ENCODE measurements at regions not wholly inside any gene's neighbourhood (a gene's known extent, or its start where the extent isn't known, plus 50 kb on each side); places are given as distances from the start of the nearest gene placed in this dataset.

DNA sequence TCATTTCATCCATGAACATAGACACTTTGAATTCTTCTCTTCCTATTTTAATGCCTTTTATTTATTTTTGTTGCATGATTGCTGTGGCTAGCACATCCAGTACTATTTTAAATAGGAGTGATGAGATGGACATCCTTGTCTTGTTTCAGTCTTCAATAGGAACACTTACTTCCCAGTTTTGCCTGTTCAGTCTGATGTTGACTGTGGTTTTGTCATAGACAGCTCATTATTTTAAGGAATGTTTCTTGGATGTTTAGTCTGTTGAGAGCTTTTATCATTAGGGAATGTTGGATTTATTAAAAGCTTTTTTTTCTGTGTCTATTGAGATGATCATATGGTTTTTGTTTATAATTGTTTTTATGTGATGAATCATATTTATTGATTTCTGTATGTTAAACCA is 586.6 kb downstream of the SLITRK1 start:
- no peak for DNase-seq (ENCODE audit: extremely low spot score)
- Histone ChIP-seq H3K27ac (ENCODE audit: low read depth) (no peak overlapping the region), H3K4me3 (ENCODE audit: low read depth, low read length) (no peak overlapping the region), H3K4me1 (ENCODE audit: insufficient read depth) (no peaks in the 10 kb centered on the region), H3K36me3 (ENCODE audit: insufficient read depth) (no peaks in the 10 kb centered on the region)

DNA sequence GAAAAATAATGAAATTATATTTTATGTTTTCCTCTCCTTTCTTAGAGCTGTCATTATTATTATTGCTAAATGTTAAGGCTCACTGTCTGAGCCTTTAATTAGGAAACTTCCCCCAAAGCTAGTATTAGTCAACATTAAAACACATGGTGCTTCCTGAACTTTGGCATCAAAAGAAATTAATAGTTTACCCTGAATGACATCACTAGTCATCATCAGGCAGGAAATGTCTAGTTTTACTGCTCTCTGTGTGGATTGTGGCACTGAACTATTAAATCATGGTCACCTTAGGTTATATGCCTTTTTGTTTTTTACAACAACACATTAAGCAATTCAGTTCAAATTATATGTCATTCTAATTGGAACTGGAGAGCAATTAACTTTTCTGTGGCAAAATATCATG is 595.5 kb downstream of the SLITRK1 start:
- H3K36me3 ChIP-seq (ENCODE audit: insufficient read depth) = no peaks in the 10 kb centered on the region
- no peak overlapping the region for H3K4me3 ChIP-seq (ENCODE audit: low read depth, low read length)
- no peak overlapping the region for H3K27ac ChIP-seq (ENCODE audit: low read depth)
- no peak for DNase-seq (ENCODE audit: extremely low spot score)
- no peaks in the 10 kb centered on the region for H3K4me1 ChIP-seq (ENCODE audit: insufficient read depth)

DNA sequence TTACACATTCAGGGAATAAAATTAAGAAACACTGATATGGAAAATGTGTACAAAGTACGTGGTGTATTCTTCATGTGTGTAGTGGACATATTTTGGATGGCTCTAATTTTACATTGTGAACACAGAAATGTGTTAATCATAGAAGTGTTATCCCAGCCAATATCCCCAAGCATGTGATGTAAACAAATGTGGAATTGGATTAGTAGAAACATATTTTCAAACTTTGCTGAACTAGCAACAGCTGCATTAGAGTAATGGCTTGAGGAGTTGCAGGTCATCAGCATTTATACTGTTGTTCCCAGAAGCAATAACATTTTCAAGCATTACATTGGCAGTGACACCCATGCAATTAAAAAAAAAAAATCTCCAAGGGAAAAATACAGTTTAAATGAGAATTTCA is 600.6 kb downstream of the SLITRK1 start:
- H3K4me1 ChIP-seq (ENCODE audit: insufficient read depth) = no peaks in the 10 kb centered on the region
- no peak for DNase-seq (ENCODE audit: extremely low spot score)
- no peaks in the 10 kb centered on the region for H3K36me3 ChIP-seq (ENCODE audit: insufficient read depth)
- H3K4me3 ChIP-seq (ENCODE audit: low read depth, low read length) = no peak overlapping the region
- WGBS = 59% methylated on average over 1 of the region's 1 CpG
- no peak overlapping the region for H3K27ac ChIP-seq (ENCODE audit: low read depth)

DNA sequence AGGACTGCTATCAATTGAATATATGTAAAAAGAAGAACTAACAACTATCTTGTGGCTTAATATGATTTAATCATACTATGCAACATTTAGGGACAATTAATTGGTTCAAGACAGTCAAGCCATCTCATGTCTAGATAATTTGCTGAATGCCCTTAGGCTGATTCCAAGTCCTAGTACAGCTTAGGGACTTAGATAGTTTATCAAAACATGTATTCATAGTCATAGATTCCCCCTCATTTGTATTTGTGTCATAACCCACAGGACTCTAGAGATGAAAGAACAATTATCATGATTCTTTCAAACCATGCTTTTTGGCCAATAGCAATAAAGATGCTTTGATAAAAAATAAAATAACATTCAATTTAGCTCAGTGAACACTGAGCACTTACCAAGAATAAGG is 607.6 kb downstream of the SLITRK1 start:
- no peak for DNase-seq (ENCODE audit: extremely low spot score)
- Histone ChIP-seq H3K27ac (ENCODE audit: low read depth) (no peak overlapping the region), H3K36me3 (ENCODE audit: insufficient read depth) (no peaks in the 10 kb centered on the region), H3K4me1 (ENCODE audit: insufficient read depth) (no peaks in the 10 kb centered on the region), H3K4me3 (ENCODE audit: low read depth, low read length) (no peak overlapping the region)

DNA sequence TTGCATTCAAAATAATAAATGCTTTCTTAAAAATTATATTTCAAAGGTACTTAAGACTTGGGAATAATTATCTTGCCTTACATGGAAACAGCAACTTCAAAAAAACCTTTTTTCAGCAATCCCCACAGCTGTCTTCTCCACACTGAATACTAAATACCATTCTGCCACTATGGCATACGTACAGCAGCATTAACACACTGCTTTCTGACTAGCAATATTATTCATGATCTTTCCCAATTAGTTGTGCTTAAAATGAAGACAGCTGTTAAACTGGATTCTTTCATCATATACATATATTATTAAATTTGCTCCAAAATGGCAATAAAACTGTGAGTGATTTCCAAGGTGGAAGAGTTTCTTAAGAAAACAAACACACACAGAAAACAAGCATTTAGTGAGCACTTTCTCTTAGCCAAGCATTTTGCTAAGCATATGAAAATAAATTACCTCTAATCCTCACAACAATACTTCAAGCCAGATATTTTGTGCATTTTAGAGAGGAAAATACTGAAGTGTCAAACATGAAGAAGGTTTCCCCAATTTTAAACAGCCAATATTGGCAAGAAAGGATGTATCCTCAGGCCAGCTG is 609.5 kb downstream of the SLITRK1 start:
- Histone ChIP-seq H3K4me3 (ENCODE audit: low read depth, low read length) (no peak overlapping the region), H3K27ac (ENCODE audit: low read depth) (no peak overlapping the region), H3K4me1 (ENCODE audit: insufficient read depth) (no peaks in the 10 kb centered on the region), H3K36me3 (ENCODE audit: insufficient read depth) (no peaks in the 10 kb centered on the region)
- whole genome bisulfite sequencing = 68% methylated on average over 1 of the region's 1 CpG
- no peak for DNase-seq (ENCODE audit: extremely low spot score)

DNA sequence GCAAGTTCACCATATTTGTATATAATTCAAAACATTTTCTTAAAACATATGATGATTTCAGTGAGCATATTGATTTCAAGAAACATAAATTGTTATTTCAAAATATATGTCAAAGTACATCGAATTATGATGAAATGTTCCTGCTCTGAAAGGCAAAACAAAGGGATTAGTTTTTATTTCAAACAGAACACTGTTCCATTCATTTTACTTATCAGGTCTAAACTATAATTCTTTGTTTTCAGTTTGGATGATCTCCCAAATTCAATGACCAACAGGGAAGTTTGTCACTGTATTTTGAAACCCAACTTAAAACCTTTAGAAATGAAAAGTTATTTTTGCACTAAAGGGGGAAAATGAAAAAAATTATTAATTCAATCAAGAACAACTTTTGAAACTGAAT is 610.2 kb downstream of the SLITRK1 start:
- DNase-seq (ENCODE audit: extremely low spot score) = no peak

DNA sequence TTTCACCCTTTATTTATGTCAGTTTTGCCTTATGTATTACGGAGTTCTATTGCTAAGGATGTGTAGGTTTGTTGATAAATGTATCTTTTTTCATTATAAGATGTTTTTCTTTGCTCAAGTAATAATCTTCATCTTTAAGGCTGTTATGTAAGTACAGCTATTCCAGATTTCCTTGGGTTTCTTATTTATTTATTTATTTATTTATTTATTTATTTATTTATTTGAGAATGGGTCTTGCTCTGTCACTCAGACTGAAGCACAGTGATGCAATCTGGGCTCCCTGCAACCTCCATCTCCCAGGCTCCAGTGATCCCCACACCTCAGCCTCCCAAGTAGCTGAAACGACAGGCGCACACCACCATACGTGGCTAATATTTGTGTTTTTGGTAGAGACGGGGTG is 617.0 kb downstream of the SLITRK1 start:
- Histone ChIP-seq H3K4me1 (ENCODE audit: insufficient read depth) (no peaks in the 10 kb centered on the region), H3K36me3 (ENCODE audit: insufficient read depth) (no peaks in the 10 kb centered on the region), H3K4me3 (ENCODE audit: low read depth, low read length) (no peak overlapping the region), H3K27ac (ENCODE audit: low read depth) (no peak overlapping the region)
- no peak for DNase-seq (ENCODE audit: extremely low spot score)
- 80% methylated on average over 5 of the region's 5 CpGs for WGBS

More for the DNA sequence above, 610.2 kb downstream of the SLITRK1 start:
- Histone ChIP-seq H3K4me3 (ENCODE audit: low read depth, low read length) (no peak overlapping the region), H3K27ac (ENCODE audit: low read depth) (no peak overlapping the region), H3K36me3 (ENCODE audit: insufficient read depth) (no peaks in the 10 kb centered on the region), H3K4me1 (ENCODE audit: insufficient read depth) (no peaks in the 10 kb centered on the region)
- 52% methylated on average over 1 of the region's 1 CpG for whole genome bisulfite sequencing

DNA sequence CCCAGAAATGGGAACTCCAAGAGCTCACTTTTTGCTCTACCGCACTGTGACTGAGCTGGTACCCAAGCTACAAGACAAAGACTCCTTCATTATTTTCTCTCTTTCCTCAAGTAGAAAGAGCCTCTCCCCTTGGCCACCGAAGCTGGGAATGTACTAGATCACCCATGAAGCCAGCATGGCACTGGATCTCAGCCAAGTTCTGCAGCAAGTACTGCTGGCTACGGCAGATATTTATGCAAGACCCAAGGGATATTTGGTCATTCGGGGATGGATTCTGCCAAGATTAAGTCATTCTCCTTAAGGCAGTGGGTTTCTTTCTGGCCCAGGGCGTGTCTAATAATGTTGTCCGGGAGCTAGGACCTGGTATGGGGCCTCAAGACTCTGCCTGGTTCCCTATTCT is 633.5 kb downstream of the SLITRK1 start:
- Histone ChIP-seq H3K4me1 (ENCODE audit: insufficient read depth) (no peaks in the 10 kb centered on the region), H3K27ac (ENCODE audit: low read depth) (no peak overlapping the region), H3K36me3 (ENCODE audit: insufficient read depth) (no peaks in the 10 kb centered on the region), H3K4me3 (ENCODE audit: low read depth, low read length) (no peak overlapping the region)
- DNase-seq (ENCODE audit: extremely low spot score) = no peak
- WGBS = 85% methylated on average over 6 of the region's 6 CpGs

DNA sequence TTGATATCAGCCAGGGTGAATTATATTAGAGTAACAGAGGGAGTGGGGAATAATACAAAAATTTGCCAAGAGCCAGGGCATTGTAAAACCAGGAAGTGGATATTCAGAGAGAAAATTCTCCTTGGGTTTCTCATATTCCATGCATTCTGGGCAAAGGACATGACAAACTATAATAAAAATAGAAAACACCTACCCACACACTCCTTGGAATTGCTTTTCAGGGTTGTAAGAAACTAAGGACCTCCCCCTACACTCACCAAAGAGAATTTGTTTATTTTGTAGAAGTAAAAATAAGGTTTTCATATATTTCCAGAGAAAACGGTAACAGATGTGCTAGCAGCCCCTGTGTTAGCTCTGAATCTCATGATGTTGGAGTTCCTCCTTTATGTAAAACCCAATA is 649.6 kb downstream of the SLITRK1 start:
- Histone ChIP-seq H3K4me3 (ENCODE audit: low read depth, low read length) (no peak overlapping the region), H3K4me1 (ENCODE audit: insufficient read depth) (no peaks in the 10 kb centered on the region)
- 68% methylated on average over 1 of the region's 1 CpG for WGBS

DNA sequence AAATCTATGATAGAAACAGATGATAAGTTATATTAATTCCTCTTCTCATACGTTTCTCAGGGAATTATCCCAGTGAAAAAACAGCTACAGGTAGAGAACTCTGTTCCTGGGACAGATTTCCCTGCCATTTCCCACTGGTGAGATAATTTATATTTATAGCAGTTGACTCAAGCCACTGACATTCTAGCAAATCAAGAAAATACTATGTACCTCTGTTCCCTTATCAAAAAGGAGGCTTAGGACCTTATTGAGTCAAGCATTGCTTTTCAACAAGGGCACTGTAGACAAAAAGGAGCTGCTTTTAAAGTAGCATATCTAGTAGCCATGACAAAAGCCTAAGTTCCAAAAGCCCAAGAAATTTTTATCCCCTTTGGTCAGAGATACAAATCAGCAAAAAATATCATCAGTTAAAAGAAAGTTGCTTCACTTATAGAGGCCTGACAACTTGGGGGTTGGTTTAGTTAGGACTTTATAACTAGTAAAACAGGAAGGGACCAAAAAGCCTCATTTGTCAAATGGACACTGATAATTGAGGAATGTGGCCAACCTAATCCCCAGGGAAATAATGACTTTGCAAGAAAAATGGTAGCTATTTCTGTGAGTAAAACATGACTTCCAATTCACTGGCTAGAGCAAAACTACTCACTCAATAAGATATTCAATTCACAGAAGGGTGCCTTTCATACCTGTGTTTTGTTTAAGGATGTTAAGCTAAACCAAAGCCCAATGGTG is 652.5 kb downstream of the SLITRK1 start:
- H3K4me3 ChIP-seq (ENCODE audit: low read depth, low read length) = no peak overlapping the region
- no peak overlapping the region for H3K27ac ChIP-seq (ENCODE audit: low read depth)
- no peak for DNase-seq (ENCODE audit: extremely low spot score)
- H3K36me3 ChIP-seq (ENCODE audit: insufficient read depth) = no peaks in the 10 kb centered on the region
- H3K4me1 ChIP-seq (ENCODE audit: insufficient read depth) = no peaks in the 10 kb centered on the region
- 50% methylated on average over 1 of the region's 1 CpG for WGBS

More for the DNA sequence above, 649.6 kb downstream of the SLITRK1 start:
- DNase-seq (ENCODE audit: extremely low spot score) = no peak
- Histone ChIP-seq H3K36me3 (ENCODE audit: insufficient read depth) (no peaks in the 10 kb centered on the region), H3K27ac (ENCODE audit: low read depth) (no peak overlapping the region)

DNA sequence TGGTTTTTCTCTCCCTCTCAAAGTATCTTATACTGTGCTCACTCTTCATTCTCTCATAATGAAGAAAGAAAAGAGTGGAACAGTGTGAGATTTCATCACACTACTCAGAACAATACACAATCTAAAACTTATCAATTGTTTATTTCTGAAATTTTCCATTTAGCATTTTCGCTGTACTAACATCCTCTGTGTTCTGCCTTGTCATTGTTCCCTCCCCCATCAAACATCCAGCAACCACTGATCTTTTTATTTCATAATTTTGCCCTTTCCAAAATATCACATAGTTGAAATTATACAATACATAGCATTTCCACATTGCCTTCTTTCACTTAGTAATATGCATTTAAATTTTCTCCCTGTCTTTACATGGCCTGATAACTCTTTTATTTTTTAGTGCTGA is 658.7 kb downstream of the SLITRK1 start:
- no peaks in the 10 kb centered on the region for H3K4me1 ChIP-seq (ENCODE audit: insufficient read depth)
- H3K4me3 ChIP-seq (ENCODE audit: low read depth, low read length) = no peak overlapping the region
- no peaks in the 10 kb centered on the region for H3K36me3 ChIP-seq (ENCODE audit: insufficient read depth)
- DNase-seq (ENCODE audit: extremely low spot score) = no peak
- 75% methylated on average over 1 of the region's 1 CpG for WGBS
- no peak overlapping the region for H3K27ac ChIP-seq (ENCODE audit: low read depth)

DNA sequence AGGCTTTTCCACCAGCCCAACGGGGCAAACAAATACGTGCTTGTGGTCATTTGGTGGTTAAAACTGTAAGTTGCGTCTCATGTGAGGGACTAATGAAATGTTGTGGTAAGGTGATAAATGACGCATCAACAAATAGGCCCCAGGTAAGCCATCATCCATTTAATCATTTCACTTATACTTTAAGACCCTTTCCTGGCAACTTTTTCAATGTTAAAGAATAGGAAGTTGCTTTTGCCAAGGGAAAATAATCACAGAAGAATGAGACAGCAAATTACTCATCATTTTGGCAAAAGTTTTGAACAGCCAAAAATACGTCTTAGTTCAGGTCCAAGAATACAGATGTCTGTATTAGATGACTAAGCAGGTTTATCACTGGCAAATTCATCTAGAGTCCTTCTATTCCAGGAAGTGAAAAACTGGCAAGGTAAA is 660.4 kb downstream of the SLITRK1 start:
- Histone ChIP-seq H3K27ac (ENCODE audit: low read depth) (no peak overlapping the region), H3K4me3 (ENCODE audit: low read depth, low read length) (no peak overlapping the region), H3K36me3 (ENCODE audit: insufficient read depth) (no peaks in the 10 kb centered on the region), H3K4me1 (ENCODE audit: insufficient read depth) (no peaks in the 10 kb centered on the region)
- no peak for DNase-seq (ENCODE audit: extremely low spot score)
- WGBS = 75% methylated on average over 5 of the region's 5 CpGs

DNA sequence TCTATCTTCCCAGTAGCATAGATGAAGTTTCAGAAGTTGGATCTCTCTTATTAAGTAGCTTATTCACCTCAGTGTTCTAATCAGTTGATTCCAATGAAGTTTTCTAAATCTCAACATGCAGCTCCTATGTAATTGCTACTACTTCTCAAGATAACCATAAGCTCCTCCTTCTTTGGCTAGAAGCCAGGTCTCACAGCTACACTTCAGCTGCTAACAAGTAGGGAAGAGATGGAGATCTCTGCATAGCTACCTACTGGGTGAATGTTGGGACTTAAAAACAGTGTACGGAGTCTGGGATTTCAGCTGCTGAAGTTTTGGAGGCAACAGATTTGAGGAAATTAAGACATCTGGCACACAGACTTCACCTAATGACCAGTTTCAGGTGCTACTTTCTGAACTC is 661.0 kb downstream of the SLITRK1 start:
- Histone ChIP-seq H3K4me3 (ENCODE audit: low read depth, low read length) (no peak overlapping the region), H3K27ac (ENCODE audit: low read depth) (no peak overlapping the region), H3K4me1 (ENCODE audit: insufficient read depth) (no peaks in the 10 kb centered on the region), H3K36me3 (ENCODE audit: insufficient read depth) (no peaks in the 10 kb centered on the region)
- no peak for DNase-seq (ENCODE audit: extremely low spot score)
- 97% methylated on average over 1 of the region's 1 CpG for WGBS

DNA sequence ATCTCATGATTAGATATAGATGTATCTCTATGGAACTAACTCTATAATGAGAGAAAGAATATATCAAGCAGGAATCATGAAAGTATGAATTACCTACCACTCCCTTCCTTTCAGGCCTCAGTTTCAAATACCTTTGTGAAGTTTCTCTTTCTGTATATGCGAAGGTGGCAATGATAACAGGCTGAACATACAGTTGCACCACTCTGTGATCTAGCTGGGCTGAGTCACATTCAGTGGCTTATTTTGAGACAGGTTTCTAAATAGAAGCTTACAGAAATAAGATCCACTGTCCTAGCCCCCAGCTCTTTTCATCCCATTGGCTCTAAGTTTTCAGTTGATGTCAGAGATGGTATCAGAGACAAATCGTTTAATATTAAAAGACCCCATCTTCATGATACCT is 662.0 kb downstream of the SLITRK1 start:
- H3K4me3 ChIP-seq (ENCODE audit: low read depth, low read length) = no peak overlapping the region
- no peaks in the 10 kb centered on the region for H3K4me1 ChIP-seq (ENCODE audit: insufficient read depth)
- WGBS = 97% methylated on average over 2 of the region's 2 CpGs
- H3K36me3 ChIP-seq (ENCODE audit: insufficient read depth) = no peaks in the 10 kb centered on the region
- DNase-seq (ENCODE audit: extremely low spot score) = no peak
- no peak overlapping the region for H3K27ac ChIP-seq (ENCODE audit: low read depth)

DNA sequence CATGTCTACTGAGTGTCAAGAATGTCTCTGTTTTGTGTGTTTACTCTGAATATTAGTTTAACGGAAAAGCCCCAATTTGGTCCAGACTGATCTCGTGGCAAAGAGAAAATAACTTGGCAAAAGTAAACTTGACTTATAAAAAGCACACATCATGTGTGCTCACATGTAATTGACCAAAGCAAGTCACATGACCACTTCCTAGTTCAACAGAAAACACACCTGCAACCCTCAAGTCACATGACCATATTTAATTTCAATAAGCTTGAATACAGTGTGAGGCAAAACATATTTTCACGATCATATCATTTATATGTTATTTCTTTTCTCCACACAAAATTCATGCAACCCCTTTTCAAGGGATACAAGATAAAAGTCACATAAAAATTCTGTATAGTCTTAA is 662.4 kb downstream of the SLITRK1 start:
- no peaks in the 10 kb centered on the region for H3K4me1 ChIP-seq (ENCODE audit: insufficient read depth)
- WGBS = 85% methylated on average over 3 of the region's 3 CpGs
- H3K36me3 ChIP-seq (ENCODE audit: insufficient read depth) = no peaks in the 10 kb centered on the region

More for the DNA sequence above, 662.4 kb downstream of the SLITRK1 start:
- H3K4me3 ChIP-seq (ENCODE audit: low read depth, low read length) = no peak overlapping the region
- no peak overlapping the region for H3K27ac ChIP-seq (ENCODE audit: low read depth)
- DNase-seq (ENCODE audit: extremely low spot score) = no peak
